Bronchial epithelial cell (primary cell): ENCODE measurements at regions not wholly inside any gene's neighbourhood (a gene's known extent, or its start where the extent isn't known, plus 50 kb on each side); places are given as distances from the start of the nearest gene placed in this dataset.
"Not testable (repeated sequence)": the region's sequence is repeated elsewhere in the genome, so short reads cannot be mapped to it uniquely, and the experiment has no call there.

Source experiments
- DNase-seq: peaks from one replicate; pipeline ENCODE4 v3.0.0-alpha.2; 2010; ENCODE audit warnings: low read depth
- FAIRE-seq: peaks from 2 replicates; lab custom pipeline; 2011; peaks lifted over from hg19 to GRCh38; lab: Jason Lieb, UNC
- H3K27me3 ChIP-seq: 2 replicates; pipeline ENCODE4 v1.5.1; 2011; ENCODE audit warnings: low read length; ENCODE audit not compliant: control insufficient read depth, insufficient read depth
- H3K36me3 ChIP-seq: 2 replicates; pipeline ENCODE4 v1.5.1; 2011; ENCODE audit warnings: low read length; ENCODE audit not compliant: control insufficient read depth, insufficient read depth
- H3K4me3 ChIP-seq: 2 replicates; pipeline ENCODE4 v1.5.1; 2011; ENCODE audit warnings: mild to moderate bottlenecking, low read depth, low read length, control low read depth
- CTCF ChIP-seq: IDR thresholded peaks from 2 replicates; pipeline ENCODE4 v1.5.1; 2011; ENCODE audit warnings: mild to moderate bottlenecking, moderate library complexity, low read length, control low read depth, inconsistent platforms; ENCODE audit not compliant: insufficient read depth, severe bottlenecking

- H3K36me3 ChIP-seq, result no peaks in the 10 kb centered on the region
- H3K27me3 ChIP-seq, result no peaks in the 10 kb centered on the region
- DNase-seq (no peak), FAIRE-seq (no peak)
- TF ChIP-seq CTCF, result no peak
- H3K4me3 ChIP-seq, result no peak overlapping the region
Measured at GRCh38 chr5:128722551-128722950, 184.5 kb upstream of the FBN2 start.

DNA sequence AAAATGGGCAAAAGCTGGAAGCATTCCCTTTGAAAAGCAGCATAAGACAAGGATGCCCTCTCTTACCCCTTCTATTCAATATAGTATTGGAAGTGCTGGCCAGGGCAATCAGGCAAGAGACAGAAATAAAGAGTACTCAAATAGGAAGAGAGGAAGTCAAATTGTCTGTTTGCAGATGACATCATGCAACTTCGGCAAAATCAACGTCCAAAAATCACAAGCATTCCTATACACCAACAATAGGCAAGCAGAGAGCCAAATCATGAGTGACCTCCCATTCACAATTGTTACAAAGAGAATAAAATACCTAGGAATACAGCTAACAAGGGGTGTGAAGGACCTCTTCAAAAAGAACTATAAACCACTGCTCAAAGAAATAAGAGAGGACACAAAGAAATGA is 192.0 kb upstream of the FBN2 start:
- FAIRE-seq, H3K4me3 ChIP-seq, H3K27me3 ChIP-seq, H3K36me3 ChIP-seq, DNase-seq: not testable (repeated sequence)

DNA sequence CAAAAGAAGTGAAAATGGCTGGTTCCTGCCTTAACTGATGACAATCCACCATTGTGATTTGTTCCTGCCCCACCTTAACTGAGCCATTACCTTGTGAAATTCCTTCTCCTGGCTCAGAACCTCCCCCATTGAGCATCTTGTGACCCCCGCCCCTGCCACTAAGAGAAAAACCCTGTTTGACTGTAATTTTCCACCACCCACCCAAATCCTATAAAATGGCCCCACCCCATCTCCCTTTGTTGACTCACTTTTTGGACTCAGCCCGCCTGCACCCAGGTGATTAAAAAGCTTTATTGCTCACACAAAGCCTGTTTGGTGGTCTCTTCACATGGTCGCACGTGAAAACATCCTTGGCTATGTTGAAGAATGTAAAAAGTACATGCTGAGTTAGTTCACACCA is 197.6 kb upstream of the FBN2 start:
- DNase-seq, FAIRE-seq, H3K4me3 ChIP-seq, H3K27me3 ChIP-seq, H3K36me3 ChIP-seq: not testable (repeated sequence)

DNA sequence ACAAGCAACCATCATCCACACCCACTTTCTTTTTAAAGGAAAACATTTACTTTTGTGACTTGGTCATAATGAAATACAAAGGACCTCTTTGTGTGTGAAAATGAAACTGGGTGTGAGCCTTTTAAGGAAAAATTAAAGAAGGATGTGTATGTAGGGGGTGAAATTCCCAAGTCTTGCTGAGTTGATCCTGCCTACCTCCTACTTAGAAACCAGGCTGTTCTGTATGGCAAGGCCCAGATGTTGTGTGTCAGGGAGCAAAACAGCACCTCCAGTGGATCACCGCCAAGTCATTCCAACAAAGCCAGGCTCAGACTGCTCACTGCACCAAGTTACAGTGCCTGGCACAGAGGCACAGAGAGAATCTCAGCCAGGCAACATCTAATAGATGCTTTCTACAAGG is 198.5 kb upstream of the FBN2 start:
- H3K4me3 ChIP-seq, result no peak overlapping the region
- no peak for DNase-seq
- FAIRE-seq, result no peak
- no peak for TF ChIP-seq CTCF
- H3K27me3 ChIP-seq, result no peaks in the 10 kb centered on the region
- no peaks in the 10 kb centered on the region for H3K36me3 ChIP-seq

DNA sequence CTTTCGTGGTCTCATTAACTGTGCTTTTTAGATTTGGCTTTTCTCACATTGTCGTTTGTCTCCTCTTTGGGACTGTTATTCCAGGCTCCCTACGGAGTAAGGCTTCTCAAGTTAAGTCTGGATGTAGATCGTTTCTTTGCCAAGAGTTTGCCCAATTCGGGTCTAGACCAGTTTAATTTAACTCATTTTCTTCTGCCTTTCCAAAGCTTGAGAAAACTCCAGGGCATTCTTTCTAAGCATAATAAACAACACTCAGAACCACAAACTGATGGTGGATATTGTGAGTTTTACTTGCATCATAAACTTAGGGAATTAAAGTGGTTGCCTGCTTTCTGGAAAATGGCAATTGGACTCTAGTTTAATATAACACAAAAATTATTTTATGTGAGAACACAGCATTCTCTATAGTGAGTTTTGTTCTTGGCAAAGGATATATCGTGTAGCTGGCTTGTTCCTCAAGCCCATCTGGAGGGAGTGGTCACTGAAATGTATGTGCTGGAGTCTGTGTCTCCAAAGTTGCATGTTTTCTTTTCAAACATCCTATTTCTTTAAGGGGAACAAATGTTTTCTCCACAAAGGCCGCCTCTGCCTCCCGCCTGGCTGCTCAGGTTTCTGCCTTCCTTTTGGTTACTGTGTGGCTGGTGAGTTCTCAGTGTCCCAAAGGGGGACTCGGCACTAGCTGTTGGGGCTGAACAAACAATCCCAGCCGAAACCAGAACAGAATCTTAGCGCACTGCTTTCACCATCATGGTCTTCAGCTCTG is 211.3 kb upstream of the FBN2 start:
- H3K27me3 ChIP-seq, result no peaks in the 10 kb centered on the region
- no peaks in the 10 kb centered on the region for H3K36me3 ChIP-seq
- no peak for FAIRE-seq
- DNase-seq, result no peak
- TF ChIP-seq CTCF, result no peak
- no peak overlapping the region for H3K4me3 ChIP-seq

DNA sequence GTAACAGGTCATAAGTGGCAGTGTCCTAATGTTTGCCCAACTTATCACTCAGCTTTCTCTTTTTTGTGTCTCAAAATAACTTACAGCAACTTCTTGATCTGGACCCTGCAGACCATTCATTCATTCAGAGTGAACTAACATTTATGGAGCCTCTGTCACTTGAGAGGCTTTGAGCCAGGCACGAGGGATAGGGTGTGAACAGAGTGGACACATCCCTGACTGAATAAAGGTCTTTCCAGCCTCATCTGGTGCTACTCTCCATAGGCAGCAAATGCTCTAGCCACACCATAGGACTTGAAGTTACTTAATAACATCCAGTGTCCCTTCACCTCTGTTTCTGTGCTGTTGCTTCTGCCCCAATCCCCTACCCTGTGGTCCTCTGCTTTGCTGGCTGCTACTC is 212.1 kb upstream of the FBN2 start:
- no peak for DNase-seq
- TF ChIP-seq CTCF, result no peak
- Histone ChIP-seq H3K36me3 (no peaks in the 10 kb centered on the region), H3K4me3 (no peak overlapping the region), H3K27me3 (no peaks in the 10 kb centered on the region)
- FAIRE-seq, result peak; percentile 60

- no peaks in the 10 kb centered on the region for H3K36me3 ChIP-seq
- H3K27me3 ChIP-seq, result no peaks in the 10 kb centered on the region
- H3K4me3 ChIP-seq, result no peak overlapping the region
- FAIRE-seq (no peak), DNase-seq (no peak)
- no peak for TF ChIP-seq CTCF
Measured at GRCh38 chr5:128757196-128757959, 207.9 kb upstream of the SLC27A6 start.
